K562 (cell line): ENCODE measurements at regions not wholly inside any gene's neighbourhood (a gene's known extent, or its start where the extent isn't known, plus 50 kb on each side); places are given as distances from the start of the nearest gene placed in this dataset.

ENCODE experiments used
- CTCF ChIP-seq, 3 experiments: IDR thresholded peaks in 2 of 3; conservative IDR thresholded peaks in 1 of 3; 2 replicates each; pipeline ENCODE4 v1.5.1; 2011 to 2012; ENCODE audit warnings: low read length in 3 of 3, mild to moderate bottlenecking in 3 of 3, control low read depth in 2 of 3, improper control_type of control experiment in 1 of 3, inconsistent platforms in 1 of 3, low read depth in 1 of 3, mixed read lengths in 1 of 3, moderate library complexity in 1 of 3; ENCODE audit not compliant: insufficient read depth in 2 of 3
- FOXJ2 ChIP-seq: fragments of 200-800 bp; sonication (Bioruptor generic); IDR thresholded peaks from 2 replicates; pipeline ENCODE4 v1.6.1; 2016; ENCODE audit warnings: missing genetic modification characterization, missing compliant biosample characterization
- HCFC1 ChIP-seq: IDR thresholded peaks from 2 replicates; pipeline ENCODE4 v1.6.1; 2012; ENCODE audit warnings: low read depth, low read length, improper control_type of control experiment
- KDM1A ChIP-seq, 2 experiments: fragments of 450-650 bp; IDR thresholded peaks; 2 replicates each; pipeline ENCODE4 v1.6.1; 2016; ENCODE audit warnings: mild to moderate bottlenecking in 2 of 2
- MECOM ChIP-seq: fragments of 250-450 bp; sonication (Bioruptor Pico); IDR thresholded peaks from 2 replicates; pipeline ENCODE4 v1.8.0; 2022; ENCODE audit warnings: inconsistent platforms
- POLR2A ChIP-seq: fragments of 450-650 bp; conservative IDR thresholded peaks from 2 replicates; pipeline ENCODE4 v1.6.1; 2016
- SRSF1 ChIP-seq: fragments of 200-400 bp; formaldehyde crosslinking; IDR thresholded peaks from 2 replicates; pipeline ENCODE4 v1.6.1; 2017; ENCODE audit warnings: mild to moderate bottlenecking, low read depth, low read length, moderate library complexity
- ZNF143 ChIP-seq: sonication (generic); formaldehyde crosslinking; IDR thresholded peaks from 2 replicates; pipeline ENCODE4 v1.9.0; 2022; ENCODE audit warnings: mild to moderate bottlenecking, missing genetic modification reagents
- TF ChIP-seq, protein P1 (sequence below): sonication (generic); formaldehyde crosslinking; IDR thresholded peaks from 2 replicates; pipeline ENCODE4 v1.8.0; 2022; ENCODE audit warnings: mild to moderate bottlenecking, missing genetic modification reagents

DNA sequence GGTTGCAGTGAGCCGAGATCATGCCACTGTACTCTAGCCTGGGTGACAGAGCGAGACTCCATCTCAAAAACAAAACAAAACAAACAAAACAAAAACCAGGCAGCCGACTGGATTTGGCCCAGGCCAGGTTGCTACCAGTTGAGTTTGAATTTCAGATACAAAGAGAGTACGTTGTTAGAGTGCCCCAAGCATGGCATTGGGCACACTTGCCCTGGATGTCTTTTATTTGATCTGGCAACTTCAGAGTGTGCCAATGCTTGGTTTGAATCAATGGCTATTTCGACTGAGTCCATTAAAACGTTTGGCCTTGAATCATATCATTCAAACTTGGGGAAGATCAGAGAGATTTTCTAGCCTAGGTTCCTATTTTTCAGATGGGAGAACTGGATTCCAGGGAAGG is 213.4 kb upstream of the SHH start:
- TF ChIP-seq POLR2A (no peak), HCFC1 (no peak), CTCF (IDR thresholded peaks at IDR 0.05 in 2 of 3, conservative IDR thresholded peaks at IDR 0.05 in 1 of 3; ENCODE audit: insufficient read depth in 2 of 3, low read depth in 1 of 3, low read length in 3 of 3) (no peak), KDM1A (IDR thresholded peaks at IDR 0.05) (no peak), SRSF1 (no peak), MECOM (CRISPR knock-in tag) (no peak), ZNF143 (CRISPR knock-in tag) (no peak), FOXJ2 (no peak)
- TF ChIP-seq, protein P1, sequence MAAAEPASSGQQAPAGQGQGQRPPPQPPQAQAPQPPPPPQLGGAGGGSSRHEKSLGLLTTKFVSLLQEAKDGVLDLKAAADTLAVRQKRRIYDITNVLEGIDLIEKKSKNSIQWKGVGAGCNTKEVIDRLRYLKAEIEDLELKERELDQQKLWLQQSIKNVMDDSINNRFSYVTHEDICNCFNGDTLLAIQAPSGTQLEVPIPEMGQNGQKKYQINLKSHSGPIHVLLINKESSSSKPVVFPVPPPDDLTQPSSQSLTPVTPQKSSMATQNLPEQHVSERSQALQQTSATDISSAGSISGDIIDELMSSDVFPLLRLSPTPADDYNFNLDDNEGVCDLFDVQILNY (CRISPR knock-in tag): no peak
